Stimulated activated CD4-positive, alpha-beta T cell treated with anti-CD3 and anti-CD28 coated beads, Interleukin-4, amount 100 ng/mL, for 24 hours (primary cell): ENCODE measurements at regions not wholly inside any gene's neighbourhood (a gene's known extent, or its start where the extent isn't known, plus 50 kb on each side); places are given as distances from the start of the nearest gene placed in this dataset.

Experiments used
- DNase-seq: peaks from one replicate; pipeline ENCODE4 v3.0.0-alpha.2; 2020

- DNase-seq: no peak
These were observed 51.0 kb downstream of the FAT4 start for GRCh38 chr4:125365731-125366130.

GRCh38 chr4:125368146-125368545 lies 53.4 kb downstream of the FAT4 start:
- no peak for DNase-seq

- no peak for DNase-seq
These were observed 53.9 kb downstream of the FAT4 start for GRCh38 chr4:125368671-125369081.

- no peak for DNase-seq
These were observed 54.3 kb downstream of the FAT4 start for GRCh38 chr4:125369098-125369497.

- DNase-seq: no peak
These were observed 55.7 kb downstream of the FAT4 start for GRCh38 chr4:125370478-125370877.

- no peak for DNase-seq
These were observed 68.2 kb downstream of the FAT4 start for GRCh38 chr4:125382995-125383394.

- no peak for DNase-seq
These were observed 73.0 kb downstream of the FAT4 start for GRCh38 chr4:125387770-125388169.

GRCh38 chr4:125388613-125389012 lies 73.9 kb downstream of the FAT4 start:
- no peak for DNase-seq

GRCh38 chr4:125389713-125390112 lies 75.0 kb downstream of the FAT4 start:
- no peak for DNase-seq

GRCh38 chr4:125390126-125390525 lies 75.4 kb downstream of the FAT4 start:
- DNase-seq: no peak

- no peak for DNase-seq
These were observed 76.0 kb downstream of the FAT4 start for GRCh38 chr4:125390727-125391126.

- no peak for DNase-seq
These were observed 77.9 kb downstream of the FAT4 start for GRCh38 chr4:125392694-125393093.

- no peak for DNase-seq
These were observed 79.1 kb downstream of the FAT4 start for GRCh38 chr4:125393825-125394224.

GRCh38 chr4:125397226-125397625 lies 82.5 kb downstream of the FAT4 start:
- no peak for DNase-seq

GRCh38 chr4:125398263-125399002 lies 83.7 kb downstream of the FAT4 start:
- DNase-seq: no peak

- no peak for DNase-seq
These were observed 86.0 kb downstream of the FAT4 start for GRCh38 chr4:125400756-125401155.

- no peak for DNase-seq
These were observed 87.0 kb downstream of the FAT4 start for GRCh38 chr4:125401784-125402183.

- DNase-seq: no peak
These were observed 105.8 kb downstream of the FAT4 start for GRCh38 chr4:125420526-125420925.

GRCh38 chr4:125421547-125421946 lies 106.8 kb downstream of the FAT4 start:
- DNase-seq: no peak

- no peak for DNase-seq
These were observed 108.4 kb downstream of the FAT4 start for GRCh38 chr4:125423124-125423523.

GRCh38 chr4:125428832-125429231 lies 114.1 kb downstream of the FAT4 start:
- DNase-seq: no peak

GRCh38 chr4:125430086-125430485 lies 115.3 kb downstream of the FAT4 start:
- no peak for DNase-seq

GRCh38 chr4:125432078-125432477 lies 117.3 kb downstream of the FAT4 start:
- DNase-seq: no peak

- no peak for DNase-seq
These were observed 118.7 kb downstream of the FAT4 start for GRCh38 chr4:125433453-125433852.

GRCh38 chr4:125434136-125434535 lies 119.4 kb downstream of the FAT4 start:
- DNase-seq: no peak
